SKM-1 (cell line): ENCODE measurements at regions not wholly inside any gene's neighbourhood (a gene's known extent, or its start where the extent isn't known, plus 50 kb on each side); places are given as distances from the start of the nearest gene placed in this dataset.
"Not testable (repeated sequence)": the region's sequence is repeated elsewhere in the genome, so short reads cannot be mapped to it uniquely, and the experiment has no call there.

Experiments used
- DNase-seq: peaks from one replicate; lab custom pipeline; 2025; ENCODE audit not compliant: unreplicated experiment; lab: John Stamatoyannopoulos, UW

GRCh38 chr14:25350021-25350420, 300.1 kb upstream of the STXBP6 start:
- DNase-seq, result no peak

GRCh38 chr14:25349269-25349668, 299.3 kb upstream of the STXBP6 start:
- DNase-seq, result no peak

GRCh38 chr14:25340882-25341281, 290.9 kb upstream of the STXBP6 start:
- no peak for DNase-seq

- no peak for DNase-seq
Observed at GRCh38 chr14:25322784-25323183, 272.8 kb upstream of the STXBP6 start.

GRCh38 chr14:25316007-25316406, 266.1 kb upstream of the STXBP6 start:
- not testable (repeated sequence) for DNase-seq

- DNase-seq, result no peak
Observed at GRCh38 chr14:25308244-25308643, 258.3 kb upstream of the STXBP6 start.

GRCh38 chr14:25303934-25304333, 254.0 kb upstream of the STXBP6 start:
- DNase-seq, result no peak

GRCh38 chr14:25298238-25298637, 248.3 kb upstream of the STXBP6 start:
- DNase-seq, result no peak

GRCh38 chr14:25290154-25290553, 240.2 kb upstream of the STXBP6 start:
- DNase-seq, result not testable (repeated sequence)

- no peak for DNase-seq
Observed at GRCh38 chr14:25274529-25274928, 224.6 kb upstream of the STXBP6 start.

- no peak for DNase-seq
Observed at GRCh38 chr14:25267186-25267585, 217.2 kb upstream of the STXBP6 start.

GRCh38 chr14:25259470-25259869, 209.5 kb upstream of the STXBP6 start:
- DNase-seq, result no peak

GRCh38 chr14:25252793-25253192, 202.8 kb upstream of the STXBP6 start:
- no peak for DNase-seq

- no peak for DNase-seq
Observed at GRCh38 chr14:25250516-25250915, 200.6 kb upstream of the STXBP6 start.

GRCh38 chr14:25247609-25248008, 197.7 kb upstream of the STXBP6 start:
- no peak for DNase-seq

- no peak for DNase-seq
Observed at GRCh38 chr14:25246751-25247150, 196.8 kb upstream of the STXBP6 start.

GRCh38 chr14:25239170-25239569, 189.2 kb upstream of the STXBP6 start:
- DNase-seq, result no peak

- no peak for DNase-seq
Observed at GRCh38 chr14:25237845-25238244, 187.9 kb upstream of the STXBP6 start.

GRCh38 chr14:25233613-25234012, 183.7 kb upstream of the STXBP6 start:
- DNase-seq, result no peak

GRCh38 chr14:25231004-25231403, 181.1 kb upstream of the STXBP6 start:
- no peak for DNase-seq

- DNase-seq, result no peak
Observed at GRCh38 chr14:25226214-25226613, 176.3 kb upstream of the STXBP6 start.

- DNase-seq, result no peak
Observed at GRCh38 chr14:25222256-25222655, 172.3 kb upstream of the STXBP6 start.

GRCh38 chr14:25220514-25220913, 170.6 kb upstream of the STXBP6 start:
- no peak for DNase-seq

- no peak for DNase-seq
Observed at GRCh38 chr14:25215607-25216006, 165.7 kb upstream of the STXBP6 start.
